A549 (cell line): ENCODE measurements at regions not wholly inside any gene's neighbourhood (a gene's known extent, or its start where the extent isn't known, plus 50 kb on each side); places are given as distances from the start of the nearest gene placed in this dataset.
A peak's percentile ranks its signal among the peaks of the same experiment; 100 is the strongest.

ENCODE experiments used
- ATAC-seq, 2 experiments: fragments of 200-7000 bp in 1 of 2; fragments of >200 bp in 1 of 2; cut with Nextera tagmentation in 1 of 2; cut with Tn5 transposase in 1 of 2; 3 replicates each; pipeline versions ENCODE4 v1.8.0 to v1.9.1; 2018 to 2020; ENCODE audit warnings: mild to moderate bottlenecking in 1 of 2, moderate library complexity in 1 of 2
- CTCF ChIA-PET: fragments of 300-600 bp; sonication (Branson Sonifier 250); formaldehyde crosslinking; extraction: SDS; loops from one replicate; lab custom pipeline; 2021; ENCODE audit warnings: antibody characterized with exemption, inconsistent platforms; lab: Yijun Ruan, JAX
- POLR2A ChIA-PET: fragments of 350-600 bp; formaldehyde crosslinking; extraction: SDS; loops from one replicate; lab custom pipeline; 2021; ENCODE audit warnings: antibody characterized with exemption, inconsistent platforms; lab: Yijun Ruan, JAX
- DNase-seq, 2 experiments: peaks; one replicate each; pipeline versions ENCODE4 v3.0.0 to v3.0.0-alpha.2; 2011 to 2016; ENCODE audit warnings: low read depth in 1 of 2, low spot score in 1 of 2
- FAIRE-seq: peaks from 2 replicates; lab custom pipeline; 2011; peaks lifted over from hg19 to GRCh38; lab: Jason Lieb, UNC
- H3K27ac ChIP-seq, 2 experiments: fragments of >200 bp; sonication (Bioruptor Twin); formaldehyde crosslinking; 3 replicates each; pipeline ENCODE4 v1.5.1; 2016 to 2017
- H3K4me1 ChIP-seq: fragments of >200 bp; sonication (Bioruptor Twin); formaldehyde crosslinking; 3 replicates; pipeline ENCODE4 v1.6.1; 2016
- H3K4me2 ChIP-seq: fragments of >200 bp; sonication (Bioruptor Twin); formaldehyde crosslinking; 3 replicates; pipeline ENCODE4 v1.6.1; 2016
- H3K4me3 ChIP-seq: fragments of >200 bp; sonication (Bioruptor Twin); formaldehyde crosslinking; 3 replicates; pipeline ENCODE4 v1.5.1; 2016
- H3K9me3 ChIP-seq: fragments of >200 bp; sonication (Bioruptor Twin); formaldehyde crosslinking; 3 replicates; pipeline ENCODE4 v1.6.1; 2016
- BCL3 ChIP-seq: fragments of >200 bp; sonication (Bioruptor Twin); formaldehyde crosslinking; IDR thresholded peaks from 3 replicates; pipeline ENCODE4 v1.6.1; 2016
- BHLHE40 ChIP-seq: IDR thresholded peaks from 2 replicates; pipeline ENCODE4 v1.6.1; 2012; ENCODE audit warnings: low read depth, low read length, inconsistent platforms
- CBX8 ChIP-seq: fragments of 200-600 bp; sonication (generic); IDR thresholded peaks from 2 replicates; pipeline ENCODE4 v1.6.1; 2016
- CHD2 ChIP-seq: fragments of 150-350 bp; IDR thresholded peaks from 2 replicates; pipeline ENCODE4 v1.6.1; 2014; ENCODE audit warnings: low read length; ENCODE audit not compliant: partially characterized antibody
- CHD4 ChIP-seq: fragments of 200-600 bp; sonication (generic); IDR thresholded peaks from 2 replicates; pipeline ENCODE4 v1.6.1; 2016; ENCODE audit warnings: antibody characterized with exemption, mild to moderate bottlenecking, borderline replicate concordance
- CTCF ChIP-seq: fragments of >200 bp; sonication (Bioruptor Twin); formaldehyde crosslinking; IDR thresholded peaks from 3 replicates; pipeline ENCODE4 v1.5.1; 2016
- E2F6 ChIP-seq: IDR thresholded peaks from 2 replicates; pipeline ENCODE4 v1.6.1; 2012; ENCODE audit warnings: low read depth, borderline replicate concordance
- EP300 ChIP-seq, 2 experiments: fragments of >200 bp; sonication (Bioruptor Twin); formaldehyde crosslinking; IDR thresholded peaks; 2 replicates in 1 of 2; 3 replicates in 1 of 2; pipeline ENCODE4 v1.6.1; 2016 to 2017
- ESRRA ChIP-seq: fragments of 150-350 bp; IDR thresholded peaks from 2 replicates; pipeline ENCODE4 v1.6.1; 2014; ENCODE audit warnings: mild to moderate bottlenecking, low read length, borderline replicate concordance
- FOSB ChIP-seq: fragments of 250-450 bp; sonication (Bioruptor Pico); IDR thresholded peaks from 2 replicates; pipeline ENCODE4 v1.5.0; 2020; ENCODE audit warnings: mild to moderate bottlenecking, moderate library complexity
- FOXS1 ChIP-seq: fragments of 250-450 bp; sonication (Bioruptor Pico); IDR thresholded peaks from 2 replicates; pipeline ENCODE4 v1.5.0; 2020; ENCODE audit warnings: mild to moderate bottlenecking, moderate library complexity
- HES2 ChIP-seq: fragments of >200 bp; sonication (Bioruptor Twin); formaldehyde crosslinking; IDR thresholded peaks from 2 replicates; pipeline ENCODE4 v1.6.1; 2016
- KDM1A ChIP-seq: fragments of 200-600 bp; sonication (generic); IDR thresholded peaks from 2 replicates; pipeline ENCODE4 v1.6.1; 2016; ENCODE audit warnings: low read depth, mild to moderate bottlenecking
- KDM5A ChIP-seq: fragments of 200-600 bp; sonication (generic); IDR thresholded peaks from 2 replicates; pipeline ENCODE4 v1.6.1; 2016; ENCODE audit warnings: antibody characterized with exemption, mild to moderate bottlenecking
- MAZ ChIP-seq: fragments of 150-350 bp; IDR thresholded peaks from 2 replicates; pipeline ENCODE4 v1.6.1; 2014; ENCODE audit warnings: antibody characterized with exemption, low read depth, low read length, borderline replicate concordance
- NFE2L2 ChIP-seq: fragments of 150-350 bp; conservative IDR thresholded peaks from 2 replicates; pipeline ENCODE4 v1.6.1; 2014; ENCODE audit warnings: low read length
- NR3C1 ChIP-seq: fragments of >200 bp; sonication (Bioruptor Twin); formaldehyde crosslinking; IDR thresholded peaks from 3 replicates; pipeline ENCODE4 v1.6.1; 2017
- PHF8 ChIP-seq: fragments of 200-600 bp; sonication (generic); IDR thresholded peaks from 2 replicates; pipeline ENCODE4 v1.6.1; 2016; ENCODE audit warnings: low read depth, mild to moderate bottlenecking, antibody characterized with exemption, moderate library complexity, borderline replicate concordance
- RAD21 ChIP-seq, 2 experiments: fragments of >200 bp in 1 of 2; sonication (Bioruptor Twin) in 1 of 2; formaldehyde crosslinking in 1 of 2; IDR thresholded peaks in 1 of 2; conservative IDR thresholded peaks in 1 of 2; 2 replicates in 1 of 2; 3 replicates in 1 of 2; pipeline ENCODE4 v1.6.1; 2012 to 2018; ENCODE audit warnings: inconsistent platforms in 1 of 2
- RARB ChIP-seq: fragments of 250-450 bp; sonication (Bioruptor Pico); IDR thresholded peaks from 2 replicates; pipeline ENCODE4 v1.8.0; 2021; ENCODE audit warnings: mild to moderate bottlenecking, moderate library complexity
- RFX5 ChIP-seq: fragments of 450-650 bp; IDR thresholded peaks from 2 replicates; pipeline ENCODE4 v1.7.1; 2014; ENCODE audit warnings: antibody characterized with exemption, mild to moderate bottlenecking, moderate library complexity
- RNF2 ChIP-seq: fragments of 200-600 bp; sonication (generic); IDR thresholded peaks from 2 replicates; pipeline ENCODE4 v1.6.1; 2016; ENCODE audit warnings: low read depth, mild to moderate bottlenecking, antibody characterized with exemption, moderate library complexity, borderline replicate concordance
- SMC3 ChIP-seq: fragments of >200 bp; sonication (Bioruptor Twin); formaldehyde crosslinking; IDR thresholded peaks from 3 replicates; pipeline ENCODE4 v1.6.1; 2018; ENCODE audit warnings: inconsistent platforms
- TFCP2L1 ChIP-seq: fragments of 250-450 bp; sonication (Bioruptor Pico); IDR thresholded peaks from 2 replicates; pipeline ENCODE4 v1.5.0; 2021; ENCODE audit warnings: mild to moderate bottlenecking
- TP53 ChIP-seq: fragments of 250-450 bp; sonication (Bioruptor Pico); IDR thresholded peaks from 2 replicates; pipeline ENCODE4 v1.5.0; 2021; ENCODE audit warnings: mild to moderate bottlenecking, moderate library complexity
- ZNF302 ChIP-seq: fragments of 250-450 bp; sonication (Bioruptor Pico); IDR thresholded peaks from 2 replicates; pipeline ENCODE4 v1.9.0; 2021; ENCODE audit warnings: inconsistent platforms, mild to moderate bottlenecking, moderate library complexity
- WGBS: methylation state at CpG from one replicate; pipeline ENCODE4 v1.1.6; 2017; ENCODE audit errors: missing lambda C conversion rate; 5-methylcytosine and 5-hydroxymethylcytosine counted together
- TF ChIP-seq, protein P1 (sequence below): fragments of 250-450 bp; sonication (Bioruptor Pico); IDR thresholded peaks from 2 replicates; pipeline ENCODE4 v1.5.0; 2021; ENCODE audit warnings: mild to moderate bottlenecking, moderate library complexity, borderline replicate concordance

GRCh38 chr1:112805155-112805853 is 90.2 kb upstream of the PPM1J start:
- POLR2A ChIA-PET = interaction anchor here (1.8 kb wide), 1 partner anchor 268 kb away, joined by 8 read pairs; the partner anchor contains the start of gene LRIG2
- ATAC-seq (peak; percentile 16 to 25; a peak in 3 of 6 replicates), FAIRE-seq (no peak), DNase-seq (no peak)
- CTCF ChIA-PET = interaction anchor here (0.6 to 13.8 kb wide), 23 partner anchors 8 to 455 kb away, joined by 3 to 576 read pairs (median 7); partner anchors contain the start of genes LRIG2, PPM1J and RHOC
- Histone ChIP-seq H3K27ac (no peak overlapping the region), H3K9me3 (no peaks in the 10 kb centered on the region), H3K4me3 (no peak overlapping the region), H3K4me2 (no peak overlapping the region), H3K4me1 (no peaks in the 10 kb centered on the region)
- TF ChIP-seq CHD4 = no peak
- no peak for TF ChIP-seq KDM1A
- no peak for TF ChIP-seq TFCP2L1 (CRISPR knock-in tag)
- no peak for TF ChIP-seq FOXS1 (CRISPR knock-in tag)
- TF ChIP-seq KDM5A = no peak
- no peak for TF ChIP-seq BHLHE40
- no peak for TF ChIP-seq TP53
- TF ChIP-seq EP300 (IDR thresholded peaks at IDR 0.05) = no peak
- TF ChIP-seq RFX5 = no peak
- no peak for TF ChIP-seq HES2
- no peak for TF ChIP-seq CHD2
- TF ChIP-seq BCL3 = no peak
- no peak for TF ChIP-seq ESRRA
- no peak for TF ChIP-seq CBX8
- WGBS = 33% methylated on average over 1 of the region's 3 CpGs

DNA sequence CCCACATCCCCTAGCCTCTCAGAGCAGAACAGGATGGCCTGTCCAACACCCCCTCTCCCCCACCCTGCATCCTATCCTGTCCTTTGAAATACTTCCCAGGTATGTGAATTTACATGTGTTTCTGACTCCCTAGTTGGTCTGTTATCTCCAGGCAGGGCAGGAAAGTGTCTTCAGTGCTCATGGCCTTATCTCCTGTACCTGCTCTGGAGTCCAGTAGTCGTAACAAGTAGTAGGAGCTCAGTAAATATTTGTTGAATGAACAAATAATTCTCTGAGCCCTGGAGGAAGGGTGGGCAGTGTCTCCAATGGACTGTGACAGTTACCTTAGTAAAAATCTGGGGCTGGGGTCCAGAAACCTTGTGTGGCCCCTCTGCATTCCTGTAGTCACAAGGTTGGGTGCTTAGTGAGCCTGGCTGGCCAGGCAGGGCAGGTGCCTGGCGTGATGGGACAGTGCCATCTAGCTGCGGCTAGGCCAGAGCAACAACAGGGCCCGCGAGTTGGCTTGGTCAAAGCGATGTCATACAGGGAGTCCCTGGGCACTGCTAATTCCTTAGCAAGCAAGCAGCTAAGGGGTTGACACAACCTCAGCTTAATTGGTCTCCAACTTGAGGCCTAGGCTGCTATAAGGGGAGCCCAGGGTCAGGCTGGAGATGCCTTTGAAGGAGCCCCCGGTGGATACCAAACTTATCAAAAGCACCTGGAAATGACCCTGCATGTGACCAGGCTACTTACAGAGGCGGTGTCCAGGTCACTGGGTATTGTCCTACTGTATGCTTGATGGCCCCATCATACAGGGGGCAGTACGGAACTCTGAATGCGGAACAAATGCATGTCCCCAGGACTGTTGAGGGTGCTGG is 89.0 kb upstream of the PPM1J start:
- POLR2A ChIA-PET = interaction anchor here (1.8 kb wide), 1 partner anchor 269 kb away, joined by 8 read pairs; the partner anchor contains the start of gene LRIG2

More for the DNA sequence above, 89.0 kb upstream of the PPM1J start:
- Histone ChIP-seq H3K4me1 (no peaks in the 10 kb centered on the region), H3K27ac (no peak overlapping the region), H3K4me3 (no peak overlapping the region), H3K9me3 (no peaks in the 10 kb centered on the region), H3K4me2 (no peak overlapping the region)
- CTCF ChIA-PET = interaction anchor here (0.5 to 13.8 kb wide), 38 partner anchors 10 to 413 kb away, joined by 3 to 576 read pairs (median 4); partner anchors contain the start of genes LRIG2, PPM1J and RHOC
- DNase-seq (peak; percentile 64 to 65), FAIRE-seq (no peak), ATAC-seq (peak; percentile 94 to 98)
- no peak for TF ChIP-seq RNF2
- TF ChIP-seq SMC3 = peak; percentile 89
- no peak for TF ChIP-seq ZNF302 (CRISPR knock-in tag)
- TF ChIP-seq NR3C1 = no peak
- no peak for TF ChIP-seq TP53
- no peak for TF ChIP-seq RARB (CRISPR knock-in tag)
- TF ChIP-seq MAZ = no peak
- no peak for TF ChIP-seq TFCP2L1 (CRISPR knock-in tag)
- peak; percentile 90 to 92 for TF ChIP-seq RAD21 (conservative IDR thresholded peaks at IDR 0.05 in 1 of 2, IDR thresholded peaks at IDR 0.05 in 1 of 2)
- peak; percentile 78 for TF ChIP-seq CTCF
- TF ChIP-seq FOSB (CRISPR knock-in tag) = no peak
- TF ChIP-seq NFE2L2 = no peak
- TF ChIP-seq EP300 (IDR thresholded peaks at IDR 0.05) = no peak
- TF ChIP-seq RFX5 = no peak
- TF ChIP-seq PHF8 = no peak
- TF ChIP-seq, protein P1, sequence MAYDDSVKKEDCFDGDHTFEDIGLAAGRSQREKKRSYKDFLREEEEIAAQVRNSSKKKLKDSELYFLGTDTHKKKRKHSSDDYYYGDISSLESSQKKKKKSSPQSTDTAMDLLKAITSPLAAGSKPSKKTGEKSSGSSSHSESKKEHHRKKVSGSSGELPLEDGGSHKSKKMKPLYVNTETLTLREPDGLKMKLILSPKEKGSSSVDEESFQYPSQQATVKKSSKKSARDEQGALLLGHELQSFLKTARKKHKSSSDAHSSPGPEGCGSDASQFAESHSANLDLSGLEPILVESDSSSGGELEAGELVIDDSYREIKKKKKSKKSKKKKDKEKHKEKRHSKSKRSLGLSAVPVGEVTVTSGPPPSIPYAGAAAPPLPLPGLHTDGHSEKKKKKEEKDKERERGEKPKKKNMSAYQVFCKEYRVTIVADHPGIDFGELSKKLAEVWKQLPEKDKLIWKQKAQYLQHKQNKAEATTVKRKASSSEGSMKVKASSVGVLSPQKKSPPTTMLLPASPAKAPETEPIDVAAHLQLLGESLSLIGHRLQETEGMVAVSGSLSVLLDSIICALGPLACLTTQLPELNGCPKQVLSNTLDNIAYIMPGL (CRISPR knock-in tag) = no peak
- no peak for TF ChIP-seq KDM5A
- no peak for TF ChIP-seq E2F6
- no peak for TF ChIP-seq CHD2
- 42% methylated on average over 9 of the region's 10 CpGs for WGBS
